Peyer's patch (tissue), 4 donors: ENCODE measurements at regions not wholly inside any gene's neighbourhood (a gene's known extent, or its start where the extent isn't known, plus 50 kb on each side); places are given as distances from the start of the nearest gene placed in this dataset.

Experiments used
- DNase-seq, 3 donors: peaks; one replicate each; pipeline ENCODE4 v3.0.0-alpha.2; 2017 to 2019
- H3K27ac ChIP-seq, 4 donors: fragments of 200-600 bp; sonication (generic); one replicate each; pipeline ENCODE4 v1.5.1; 2016 to 2019
- H3K27me3 ChIP-seq, 2 donors: fragments of 200-600 bp; sonication (generic); one replicate each; pipeline ENCODE4 v1.5.1; 2019
- H3K36me3 ChIP-seq, 3 donors: fragments of 200-600 bp; sonication (generic); one replicate each; pipeline ENCODE4 v1.5.1; 2016 to 2019
- H3K4me1 ChIP-seq, 4 donors: fragments of 200-600 bp; sonication (generic); one replicate each; pipeline ENCODE4 v1.5.1; 2016 to 2019
- H3K4me3 ChIP-seq, 4 donors: fragments of 200-600 bp; sonication (generic); 1 replicate in 3 of 4; 2 replicates in 1 of 4; pipeline ENCODE4 v1.5.1; 2016 to 2019; ENCODE audit warnings: mild to moderate bottlenecking in 1 of 4
- H3K9me3 ChIP-seq, 4 donors: fragments of 200-600 bp; sonication (generic); one replicate each; pipeline ENCODE4 v1.5.1; 2016 to 2019; ENCODE audit warnings: mild to moderate bottlenecking in 1 of 4
- POLR2A ChIP-seq, 2 donors: fragments of 450-650 bp; IDR thresholded peaks; one replicate each; pipeline ENCODE4 v1.5.1; 2017; ENCODE audit warnings: antibody characterized with exemption in 2 of 2, mild to moderate bottlenecking in 2 of 2, moderate library complexity in 2 of 2
- TF ChIP-seq, protein P1 (sequence below), 6 experiments: fragments of 450-650 bp in 4 of 6; fragments of 200-600 bp in 2 of 6; sonication (generic) in 1 of 6; IDR thresholded peaks; one replicate each; pipeline ENCODE4 v1.5.1; 2017 to 2019; ENCODE audit warnings: antibody characterized with exemption in 6 of 6, mild to moderate bottlenecking in 3 of 6, moderate library complexity in 1 of 6

DNA sequence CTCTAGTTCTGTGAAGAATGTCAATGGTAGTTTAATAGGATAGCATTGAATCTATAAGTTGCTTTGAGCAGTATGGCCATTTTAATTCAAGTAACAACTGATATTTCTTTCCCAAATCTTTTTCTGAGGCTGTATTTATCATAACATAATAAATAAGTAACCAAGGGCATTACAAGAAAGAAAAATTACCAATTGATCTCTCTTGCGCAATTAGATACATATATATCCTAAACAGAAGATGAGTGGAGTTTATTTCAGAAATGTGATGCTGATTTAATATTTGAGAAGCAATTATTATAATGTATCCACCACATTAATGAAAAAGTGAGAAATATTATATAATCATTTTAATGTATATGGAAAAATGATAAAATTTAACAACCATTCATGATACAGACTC lies 802.5 kb upstream of the AGA start:
- Histone ChIP-seq H3K27me3 (no peaks in the 10 kb centered on the region), H3K9me3 (no peaks in the 10 kb centered on the region), H3K36me3 (no peaks in the 10 kb centered on the region), H3K4me3 (no peak overlapping the region), H3K4me1 (no peaks in the 10 kb centered on the region), H3K27ac (no peak overlapping the region)
- DNase-seq = no peak
- no peak for TF ChIP-seq POLR2A (IDR thresholded peaks at IDR 0.05)
- TF ChIP-seq, protein P1, sequence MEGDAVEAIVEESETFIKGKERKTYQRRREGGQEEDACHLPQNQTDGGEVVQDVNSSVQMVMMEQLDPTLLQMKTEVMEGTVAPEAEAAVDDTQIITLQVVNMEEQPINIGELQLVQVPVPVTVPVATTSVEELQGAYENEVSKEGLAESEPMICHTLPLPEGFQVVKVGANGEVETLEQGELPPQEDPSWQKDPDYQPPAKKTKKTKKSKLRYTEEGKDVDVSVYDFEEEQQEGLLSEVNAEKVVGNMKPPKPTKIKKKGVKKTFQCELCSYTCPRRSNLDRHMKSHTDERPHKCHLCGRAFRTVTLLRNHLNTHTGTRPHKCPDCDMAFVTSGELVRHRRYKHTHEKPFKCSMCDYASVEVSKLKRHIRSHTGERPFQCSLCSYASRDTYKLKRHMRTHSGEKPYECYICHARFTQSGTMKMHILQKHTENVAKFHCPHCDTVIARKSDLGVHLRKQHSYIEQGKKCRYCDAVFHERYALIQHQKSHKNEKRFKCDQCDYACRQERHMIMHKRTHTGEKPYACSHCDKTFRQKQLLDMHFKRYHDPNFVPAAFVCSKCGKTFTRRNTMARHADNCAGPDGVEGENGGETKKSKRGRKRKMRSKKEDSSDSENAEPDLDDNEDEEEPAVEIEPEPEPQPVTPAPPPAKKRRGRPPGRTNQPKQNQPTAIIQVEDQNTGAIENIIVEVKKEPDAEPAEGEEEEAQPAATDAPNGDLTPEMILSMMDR (IDR thresholded peaks at IDR 0.05) = no peak

DNA sequence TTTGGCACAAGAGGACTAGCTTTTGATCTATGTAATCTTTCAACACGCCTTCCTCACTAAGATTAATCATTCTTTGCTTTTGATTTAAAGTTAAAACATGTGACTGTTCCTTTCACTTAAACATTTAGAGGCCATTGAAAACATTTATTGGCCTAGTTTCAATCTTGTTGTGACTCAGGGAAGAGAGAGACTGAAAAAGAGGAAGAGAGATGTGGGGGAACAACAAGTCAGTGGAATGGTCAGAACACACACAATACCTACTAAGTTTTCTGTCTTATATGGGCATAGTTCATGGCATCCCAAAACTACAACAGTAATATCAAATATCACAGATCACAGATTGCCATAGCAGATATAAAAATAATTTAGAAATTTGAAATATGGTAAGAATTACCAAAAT lies 812.9 kb upstream of the AGA start:
- DNase-seq = no peak
- Histone ChIP-seq H3K27me3 (no peaks in the 10 kb centered on the region), H3K4me3 (no peak overlapping the region), H3K27ac (no peak overlapping the region), H3K36me3 (no peaks in the 10 kb centered on the region), H3K9me3 (no peaks in the 10 kb centered on the region), H3K4me1 (no peaks in the 10 kb centered on the region)
- no peak for TF ChIP-seq POLR2A (IDR thresholded peaks at IDR 0.05)
- TF ChIP-seq, protein P1 (IDR thresholded peaks at IDR 0.05) = no peak

DNA sequence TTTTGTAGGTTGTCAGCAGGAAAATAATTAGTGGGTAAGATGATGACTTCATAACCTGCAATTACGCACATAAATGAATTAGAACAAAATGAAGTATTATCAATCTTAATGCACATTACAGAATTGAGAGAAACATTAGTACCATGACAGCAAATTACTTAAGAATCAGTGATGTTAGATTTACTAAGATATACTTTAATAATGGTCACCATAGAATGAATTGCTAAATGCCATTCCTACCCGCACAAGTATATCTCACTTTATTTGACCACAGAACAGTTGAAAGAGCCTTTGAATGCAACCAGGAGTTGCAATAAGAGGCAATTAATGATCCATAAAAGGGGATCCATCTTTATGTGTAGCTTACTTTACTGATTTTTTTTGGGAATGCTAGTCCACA lies 816.4 kb upstream of the AGA start:
- H3K27ac ChIP-seq = no peak overlapping the region
- no peaks in the 10 kb centered on the region for H3K27me3 ChIP-seq
- H3K4me3 ChIP-seq = no peak overlapping the region
- no peak for DNase-seq
- H3K4me1 ChIP-seq = no peaks in the 10 kb centered on the region
- no peaks in the 10 kb centered on the region for H3K9me3 ChIP-seq
- no peak for TF ChIP-seq POLR2A (IDR thresholded peaks at IDR 0.05)
- TF ChIP-seq, protein P1 (IDR thresholded peaks at IDR 0.05) = no peak
- H3K36me3 ChIP-seq = no peaks in the 10 kb centered on the region

DNA sequence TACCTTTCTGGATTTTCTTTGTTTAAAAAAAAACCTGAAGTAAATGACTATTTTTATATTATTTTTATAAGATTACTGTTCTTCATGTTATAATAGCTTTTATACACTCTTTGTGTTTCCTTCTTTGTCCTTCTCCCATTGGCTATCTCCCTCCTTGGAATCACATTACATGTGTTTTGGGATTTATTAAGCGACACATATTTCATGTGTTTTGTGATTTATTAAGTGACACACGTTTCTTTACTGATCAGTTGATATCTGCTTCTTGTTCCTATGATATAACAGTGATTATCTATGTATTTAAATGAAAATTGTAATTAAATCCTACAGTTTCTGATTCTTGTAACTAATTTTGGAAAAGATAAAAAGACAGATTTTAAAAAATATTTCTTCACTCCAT lies 817.3 kb upstream of the AGA start:
- H3K27ac ChIP-seq = no peak overlapping the region
- no peak for DNase-seq
- H3K9me3 ChIP-seq = no peaks in the 10 kb centered on the region
- H3K4me3 ChIP-seq = no peak overlapping the region
- H3K27me3 ChIP-seq = no peaks in the 10 kb centered on the region
- no peaks in the 10 kb centered on the region for H3K36me3 ChIP-seq
- H3K4me1 ChIP-seq = no peaks in the 10 kb centered on the region
- TF ChIP-seq, protein P1 (IDR thresholded peaks at IDR 0.05) = no peak
- TF ChIP-seq POLR2A (IDR thresholded peaks at IDR 0.05) = no peak

DNA sequence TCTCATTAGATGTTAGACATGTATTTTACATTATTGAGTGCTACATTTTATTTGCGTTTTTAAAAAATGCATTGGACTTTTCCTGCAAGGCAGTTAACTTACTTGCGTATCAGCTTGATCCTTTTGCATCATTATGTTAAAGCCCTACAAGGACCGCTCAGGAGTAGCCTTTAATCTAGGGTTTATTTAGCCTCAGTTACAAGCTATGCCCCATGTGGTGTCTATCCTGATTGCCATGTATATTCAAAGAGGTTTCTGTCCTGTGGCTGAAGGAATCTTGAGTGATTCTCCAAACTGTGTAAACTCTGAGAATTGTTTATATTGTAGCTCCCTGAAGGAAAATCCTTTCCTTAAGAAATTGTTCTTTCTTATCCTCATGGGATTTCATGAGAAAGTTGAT lies 821.8 kb upstream of the AGA start:
- Histone ChIP-seq H3K4me3 (no peak overlapping the region), H3K9me3 (no peaks in the 10 kb centered on the region), H3K27ac (no peak overlapping the region), H3K27me3 (no peaks in the 10 kb centered on the region), H3K4me1 (no peaks in the 10 kb centered on the region), H3K36me3 (no peaks in the 10 kb centered on the region)
- DNase-seq = no peak
- no peak for TF ChIP-seq POLR2A (IDR thresholded peaks at IDR 0.05)
- TF ChIP-seq, protein P1 (IDR thresholded peaks at IDR 0.05) = no peak

DNA sequence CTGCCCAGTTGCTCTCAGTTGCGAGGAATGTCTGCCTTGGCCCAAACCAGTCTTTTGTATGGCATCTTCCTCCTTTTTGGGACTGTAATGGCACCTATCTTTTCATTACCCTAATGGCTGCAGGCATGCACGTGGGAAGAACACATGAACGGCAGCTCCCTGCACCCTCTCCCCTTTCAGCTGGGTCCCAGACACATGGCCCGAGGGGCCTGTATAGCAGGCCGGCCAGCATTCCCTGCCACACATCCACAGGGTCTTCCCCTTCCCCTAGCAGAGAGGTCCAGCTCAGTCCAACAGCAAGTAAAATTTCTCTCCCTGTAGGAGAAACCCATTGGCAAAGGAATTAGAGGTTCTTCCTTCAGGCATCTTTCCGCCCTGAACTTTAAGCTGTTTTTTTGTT lies 829.1 kb upstream of the AGA start:
- H3K4me1 ChIP-seq = no peaks in the 10 kb centered on the region
- H3K4me3 ChIP-seq = no peak overlapping the region
- H3K27ac ChIP-seq = no peak overlapping the region
- H3K36me3 ChIP-seq = no peaks in the 10 kb centered on the region
- DNase-seq = no peak
- no peaks in the 10 kb centered on the region for H3K9me3 ChIP-seq
- TF ChIP-seq POLR2A (IDR thresholded peaks at IDR 0.05) = no peak
- TF ChIP-seq, protein P1 (IDR thresholded peaks at IDR 0.05) = no peak
- H3K27me3 ChIP-seq = no peaks in the 10 kb centered on the region
